ENCODE measurements at regions not wholly inside any gene's neighbourhood (a gene's known extent, or its start where the extent isn't known, plus 50 kb on each side); places are given as distances from the start of the nearest gene placed in this dataset.
A peak's percentile ranks its signal among the peaks of the same experiment; 100 is the strongest.

- no peak for DNase-seq
These were observed 169.3 kb downstream of the RBFOX3 start for GRCh38 chr17:79441356-79442160.

- DNase-seq, result no peak
These were observed 170.6 kb downstream of the RBFOX3 start for GRCh38 chr17:79440251-79440650.

GRCh38 chr17:79439493-79439892, 171.4 kb downstream of the RBFOX3 start:
- DNase-seq, result no peak

GRCh38 chr17:79438546-79439334, 172.1 kb downstream of the RBFOX3 start:
- no peak for DNase-seq

GRCh38 chr17:79438058-79438457, 172.8 kb downstream of the RBFOX3 start:
- no peak for DNase-seq

- no peak for DNase-seq
These were observed 173.8 kb downstream of the RBFOX3 start for GRCh38 chr17:79437081-79437480.

GRCh38 chr17:79435962-79436361, 174.9 kb downstream of the RBFOX3 start:
- DNase-seq, result no peak

GRCh38 chr17:79435296-79435695, 175.6 kb downstream of the RBFOX3 start:
- no peak for DNase-seq

GRCh38 chr17:79434215-79434614, 176.6 kb downstream of the RBFOX3 start:
- no peak for DNase-seq

GRCh38 chr17:79433379-79433778, 177.5 kb downstream of the RBFOX3 start:
- no peak for DNase-seq

GRCh38 chr17:79431175-79431574, 179.7 kb downstream of the RBFOX3 start:
- DNase-seq, result no peak

GRCh38 chr17:79429864-79430494, 180.9 kb downstream of the RBFOX3 start:
- no peak for DNase-seq

- DNase-seq, result no peak
These were observed 181.9 kb downstream of the RBFOX3 start for GRCh38 chr17:79428988-79429387.

- DNase-seq, result no peak
These were observed 183.0 kb downstream of the RBFOX3 start for GRCh38 chr17:79427621-79428539.

- DNase-seq, result no peak
These were observed 185.2 kb downstream of the RBFOX3 start for GRCh38 chr17:79425686-79426085.

- DNase-seq, result no peak
These were observed 186.2 kb downstream of the RBFOX3 start for GRCh38 chr17:79424471-79425185.

GRCh38 chr17:79423811-79424465, 186.9 kb downstream of the RBFOX3 start:
- DNase-seq, result no peak

- no peak for DNase-seq
These were observed 188.6 kb downstream of the RBFOX3 start for GRCh38 chr17:79422236-79422635.

- peak; percentile 23 for DNase-seq
These were observed 190.3 kb downstream of the RBFOX3 start for GRCh38 chr17:79420318-79421243.

GRCh38 chr17:79417476-79417988, 193.3 kb downstream of the RBFOX3 start:
- no peak for DNase-seq
